Stimulated activated CD8-positive, alpha-beta memory T cell treated with anti-CD3 and anti-CD28 coated beads, Interleukin-15, amount 100 ng/mL, for 24 hours (primary cell): ENCODE measurements at regions not wholly inside any gene's neighbourhood (a gene's known extent, or its start where the extent isn't known, plus 50 kb on each side); places are given as distances from the start of the nearest gene placed in this dataset.
"Not testable (repeated sequence)": the region's sequence is repeated elsewhere in the genome, so short reads cannot be mapped to it uniquely, and the experiment has no call there.

Experiments used
- DNase-seq: peaks from one replicate; pipeline ENCODE4 v3.0.0-alpha.2; 2020; ENCODE audit warnings: low read depth

GRCh38 chr3:103170651-103171050 lies 735.8 kb downstream of the ZPLD1 start:
- no peak for DNase-seq

DNA sequence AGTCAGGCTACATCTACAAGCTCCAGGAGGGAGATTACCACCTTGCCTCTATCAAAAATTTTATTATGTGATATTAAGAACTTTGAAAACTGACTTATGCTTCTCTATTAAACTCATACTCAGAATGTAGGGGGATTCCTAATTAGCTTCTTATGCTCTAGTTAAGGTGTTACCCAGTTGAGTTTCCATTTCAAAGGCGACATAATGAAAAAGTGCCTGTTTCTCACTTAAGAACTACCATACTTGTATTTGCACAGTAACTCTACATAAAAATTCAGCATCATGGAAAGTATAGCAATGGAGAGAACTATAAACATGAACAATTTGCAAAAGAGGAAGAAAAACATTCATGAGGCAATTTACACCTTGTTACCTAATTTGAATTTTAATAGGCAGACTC lies 739.1 kb downstream of the ZPLD1 start:
- no peak for DNase-seq

GRCh38 chr3:103181160-103181559 lies 746.3 kb downstream of the ZPLD1 start:
- no peak for DNase-seq

DNA sequence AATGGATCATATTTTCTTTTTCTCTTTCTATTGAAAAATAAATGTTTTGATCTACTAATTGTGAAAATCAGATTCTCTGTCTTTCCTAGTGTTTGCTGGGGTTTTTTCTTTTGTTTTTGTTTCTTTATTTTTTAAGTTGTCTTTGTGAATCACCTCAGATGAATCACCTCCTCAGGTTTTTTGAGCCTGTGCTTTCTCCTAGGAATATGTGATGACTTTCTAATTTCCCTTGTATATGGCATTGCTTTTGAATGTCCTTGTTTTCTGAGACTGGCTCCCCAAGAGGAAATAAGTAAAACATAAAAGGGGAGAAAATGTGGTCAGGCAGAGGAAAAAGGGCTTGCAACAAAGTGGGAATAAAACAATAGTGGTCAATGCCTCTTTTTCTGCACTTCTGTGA lies 750.0 kb downstream of the ZPLD1 start:
- DNase-seq: no peak

GRCh38 chr3:103189941-103190340 lies 755.1 kb downstream of the ZPLD1 start:
- DNase-seq: no peak

DNA sequence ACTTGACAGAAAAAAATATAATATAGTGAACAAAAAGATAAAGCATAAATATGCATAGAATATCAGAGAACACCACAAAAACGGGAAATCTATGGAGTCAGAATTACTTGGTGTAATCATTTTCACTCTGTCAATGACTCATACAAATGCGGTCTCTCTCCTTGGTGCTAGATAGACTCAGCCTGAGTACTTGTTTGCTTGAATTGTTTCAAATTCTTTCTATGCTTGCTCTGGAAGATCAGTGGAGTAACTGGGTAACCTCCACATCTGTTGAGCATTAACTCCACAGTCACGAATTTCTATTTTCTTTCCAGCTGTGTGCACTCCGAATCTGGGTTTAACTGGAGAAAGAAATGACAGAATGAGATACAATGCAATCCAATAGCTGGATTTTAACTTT lies 760.4 kb downstream of the ZPLD1 start:
- no peak for DNase-seq

GRCh38 chr3:103203441-103203840 lies 768.6 kb downstream of the ZPLD1 start:
- DNase-seq: no peak

DNA sequence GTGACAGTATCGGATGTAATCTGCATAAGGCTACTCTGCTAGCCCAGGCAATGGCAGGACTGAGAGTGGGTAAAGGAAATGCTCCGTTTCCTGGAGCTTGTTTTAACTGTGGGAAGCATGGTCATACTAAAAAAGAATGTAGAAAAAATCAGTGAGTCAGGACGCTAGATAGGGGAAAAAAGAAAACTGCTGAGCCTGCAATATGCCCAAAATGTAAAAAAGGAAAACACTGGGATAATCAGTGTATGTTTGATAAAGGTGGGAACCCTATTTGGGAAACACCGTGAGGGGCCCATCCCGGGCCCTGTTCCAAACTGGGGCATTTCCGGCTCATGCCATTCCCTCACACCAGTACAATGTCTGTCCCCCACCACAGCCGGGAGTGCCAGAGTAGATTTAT lies 775.8 kb downstream of the ZPLD1 start:
- DNase-seq: no peak

DNA sequence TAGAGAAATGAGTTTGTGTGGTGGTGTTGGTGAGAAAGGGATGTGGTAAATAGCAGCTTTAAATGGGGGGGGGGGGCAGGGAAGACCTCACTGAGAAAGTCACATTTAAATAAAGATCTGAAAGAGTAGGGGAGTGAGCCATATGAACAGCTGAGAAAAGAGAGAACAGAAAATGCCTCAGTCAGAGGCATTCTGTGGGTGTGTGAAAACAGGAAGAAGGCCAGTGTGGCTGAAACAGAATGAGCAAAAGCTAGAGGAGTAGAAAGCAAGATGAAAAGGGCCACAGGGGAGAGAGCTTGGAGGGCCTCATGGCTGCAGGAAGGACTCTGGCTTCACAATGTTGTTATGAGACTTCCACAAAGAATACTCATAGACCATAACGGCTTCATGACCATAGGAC lies 783.3 kb downstream of the ZPLD1 start:
- DNase-seq: no peak

DNA sequence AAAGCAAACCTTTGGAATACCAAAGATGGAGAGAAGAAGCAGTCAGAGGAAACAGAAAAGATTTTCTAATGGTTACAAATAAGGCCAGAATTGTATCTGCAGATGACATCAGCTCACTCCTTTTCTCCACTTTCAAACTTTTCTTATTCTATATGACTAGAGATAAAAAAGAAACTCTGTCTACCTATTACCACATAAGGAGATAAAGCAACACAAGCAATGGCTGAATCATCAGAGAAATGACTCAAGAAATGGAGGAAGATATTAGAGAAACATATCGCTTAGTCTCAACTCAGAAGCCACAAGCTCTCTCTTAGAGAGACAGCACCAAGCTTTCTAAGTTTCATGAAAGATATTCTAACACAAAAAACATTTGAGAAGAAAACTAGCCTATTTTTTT lies 784.0 kb downstream of the ZPLD1 start:
- no peak for DNase-seq

GRCh38 chr3:103227651-103228050 lies 792.8 kb downstream of the ZPLD1 start:
- no peak for DNase-seq

- no peak for DNase-seq
Measured at GRCh38 chr3:103247459-103247858, 812.6 kb downstream of the ZPLD1 start.

- not testable (repeated sequence) for DNase-seq
Measured at GRCh38 chr3:103254827-103255226, 820.0 kb downstream of the ZPLD1 start.

DNA sequence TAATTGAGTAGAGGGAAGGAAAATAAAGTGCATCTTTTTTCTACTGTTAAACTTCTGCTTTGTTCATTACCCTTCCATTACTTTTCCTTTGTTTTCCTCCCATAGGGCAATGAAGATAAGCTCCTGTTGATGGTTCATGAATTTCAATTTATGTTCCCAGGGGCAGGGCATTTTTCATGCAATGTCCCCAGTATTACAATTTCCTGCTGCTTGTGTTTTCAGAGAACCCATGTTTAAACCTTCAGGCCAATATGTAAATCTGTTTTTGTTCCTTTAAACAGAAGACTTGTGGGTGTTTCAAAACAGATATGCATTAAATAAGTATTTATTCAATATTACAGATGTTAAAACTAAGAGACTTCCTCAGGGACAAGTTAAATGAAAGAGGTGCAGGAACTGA lies 834.5 kb downstream of the ZPLD1 start:
- DNase-seq: no peak

- DNase-seq: no peak
Measured at GRCh38 chr3:103271575-103271974, 836.8 kb downstream of the ZPLD1 start.

GRCh38 chr3:103295974-103296570 lies 861.3 kb downstream of the ZPLD1 start:
- no peak for DNase-seq

DNA sequence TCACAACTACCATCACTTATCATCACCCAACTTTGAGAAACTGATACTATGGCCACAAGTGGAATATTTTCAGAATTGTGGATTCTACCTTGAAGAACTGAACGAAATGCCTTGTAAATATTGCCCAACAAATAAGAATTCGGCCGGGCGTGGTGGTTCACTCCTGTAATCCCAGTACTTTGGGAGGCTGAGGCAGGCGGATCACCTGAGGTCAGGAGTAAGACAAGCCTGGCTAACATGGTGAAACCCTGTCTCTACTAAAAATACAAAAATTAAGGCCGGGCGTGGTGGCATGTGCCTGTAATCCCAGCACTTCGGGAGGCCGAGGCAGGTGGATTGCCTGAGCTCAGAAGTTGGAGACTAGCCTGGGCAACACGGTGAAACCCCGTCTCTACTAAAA lies 862.7 kb downstream of the ZPLD1 start:
- not testable (repeated sequence) for DNase-seq

DNA sequence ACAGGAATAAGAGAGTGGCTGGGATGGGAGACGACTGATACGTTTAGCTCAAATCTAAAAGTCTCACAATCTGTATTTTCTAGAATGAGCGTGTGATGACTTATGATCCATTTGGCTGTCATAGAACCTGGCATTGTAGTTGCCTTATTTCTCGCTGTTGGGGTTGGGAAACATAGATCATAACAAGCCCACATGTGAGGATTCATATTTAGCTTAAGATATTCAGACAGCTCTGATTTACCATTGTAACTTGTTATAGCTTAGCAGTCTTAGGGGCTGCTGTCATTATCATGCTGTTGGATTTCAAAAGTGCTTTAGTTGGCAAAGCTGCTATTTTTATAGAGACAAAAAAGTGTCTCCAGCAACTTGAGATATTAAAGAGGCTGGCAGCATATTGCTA lies 871.3 kb downstream of the ZPLD1 start:
- no peak for DNase-seq

- DNase-seq: no peak
Measured at GRCh38 chr3:103308921-103309320, 874.1 kb downstream of the ZPLD1 start.

DNA sequence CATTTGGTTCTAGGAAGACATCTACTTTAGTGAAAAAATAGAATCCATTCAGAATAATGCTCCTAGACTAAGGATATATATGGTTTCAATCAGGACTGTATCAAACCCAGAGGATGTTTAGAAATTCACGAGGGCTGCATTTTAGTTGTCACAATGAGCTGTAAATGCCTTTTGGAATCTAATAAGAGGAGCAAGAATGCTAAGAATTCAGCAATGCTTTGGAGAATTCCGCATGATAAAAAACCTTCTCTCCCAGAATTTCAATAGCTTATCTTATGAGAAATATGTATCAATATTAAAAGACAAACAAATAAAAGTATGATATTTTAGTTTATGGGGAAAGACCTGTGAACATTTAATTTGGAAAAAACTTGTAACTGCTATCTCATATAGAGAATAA lies 885.1 kb downstream of the ZPLD1 start:
- DNase-seq: no peak

GRCh38 chr3:103337179-103337845 lies 902.5 kb downstream of the ZPLD1 start:
- DNase-seq: no peak

- DNase-seq: no peak
Measured at GRCh38 chr3:103341078-103341606, 906.3 kb downstream of the ZPLD1 start.

- no peak for DNase-seq
Measured at GRCh38 chr3:103342205-103342731, 907.5 kb downstream of the ZPLD1 start.

GRCh38 chr3:103349760-103350159 lies 914.9 kb downstream of the ZPLD1 start:
- no peak for DNase-seq
